HEK293 (cell line): ENCODE measurements at regions not wholly inside any gene's neighbourhood (a gene's known extent, or its start where the extent isn't known, plus 50 kb on each side); places are given as distances from the start of the nearest gene placed in this dataset.

Experiments
- TCF7L2 ChIP-seq: IDR thresholded peaks from 2 replicates; pipeline ENCODE4 v1.6.1; 2011; ENCODE audit warnings: low read depth, mild to moderate bottlenecking, inconsistent platforms, low read length, moderate library complexity, borderline replicate concordance
- ZNF274 ChIP-seq, 2 experiments: fragments of 200-500 bp in 1 of 2; fragments of 450-650 bp in 1 of 2; sonication (Bioruptor generic) in 1 of 2; formaldehyde crosslinking in 1 of 2; IDR thresholded peaks; 2 replicates each; pipeline versions ENCODE4 v1.5.1 to v1.6.1; 2014 to 2016; ENCODE audit warnings: borderline replicate concordance in 1 of 2, inconsistent platforms in 1 of 2, low read length in 1 of 2, missing biosample characterization in 1 of 2, missing genetic modification characterization in 1 of 2
- ZNF560 ChIP-seq: fragments of 450-650 bp; formaldehyde crosslinking; IDR thresholded peaks from 2 replicates; pipeline ENCODE4 v1.5.1; 2017; ENCODE audit warnings: missing biosample characterization, missing genetic modification characterization, borderline replicate concordance
- ZNF561 ChIP-seq: fragments of 450-650 bp; IDR thresholded peaks from 2 replicates; pipeline ENCODE4 v1.5.1; 2018; ENCODE audit warnings: missing biosample characterization, missing genetic modification characterization, borderline replicate concordance
- ZNF654 ChIP-seq: fragments of 450-650 bp; formaldehyde crosslinking; IDR thresholded peaks from 2 replicates; pipeline ENCODE4 v1.5.1; 2016; ENCODE audit warnings: low read depth, missing biosample characterization, missing genetic modification characterization
- ZNF785 ChIP-seq: fragments of 450-650 bp; formaldehyde crosslinking; IDR thresholded peaks from 2 replicates; pipeline ENCODE4 v1.5.1; 2016; ENCODE audit warnings: missing biosample characterization, missing genetic modification characterization
- TF ChIP-seq, protein P1 (sequence below): fragments of 450-650 bp; formaldehyde crosslinking; IDR thresholded peaks from 2 replicates; pipeline ENCODE4 v1.5.1; 2016; ENCODE audit warnings: missing biosample characterization, missing genetic modification characterization
- TF ChIP-seq, protein P2 (sequence below): fragments of 450-650 bp; formaldehyde crosslinking; IDR thresholded peaks from 2 replicates; pipeline ENCODE4 v1.5.1; 2016; ENCODE audit warnings: missing biosample characterization, missing genetic modification characterization

DNA sequence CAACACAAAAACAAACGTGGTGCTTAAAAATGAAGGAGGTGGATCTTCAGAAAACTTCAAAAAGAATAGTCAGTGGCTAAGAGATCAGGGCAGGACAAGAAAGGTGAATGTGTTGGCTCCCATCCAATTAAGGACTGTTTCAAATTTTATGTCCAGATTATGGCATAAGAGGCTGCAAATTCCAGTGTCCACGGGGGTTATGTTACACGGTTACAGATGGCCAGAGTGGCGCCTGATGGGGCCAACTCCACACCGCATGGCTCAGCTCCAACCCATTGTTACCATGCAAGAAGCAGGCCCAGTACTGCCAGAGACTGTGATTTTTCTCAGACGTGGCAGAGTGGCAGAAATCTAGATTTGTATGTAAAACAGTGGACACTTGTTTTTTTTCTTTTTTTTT lies 168.4 kb upstream of the TENM3 start:
- TF ChIP-seq TCF7L2 (no peak), ZNF560 (tag by site-specific recombination) (no peak), ZNF785 (tag by site-specific recombination) (no peak), ZNF561 (tag by site-specific recombination) (no peak), ZNF274 (IDR thresholded peaks at IDR 0.05; ENCODE audit: low read length) (no peak), ZNF274 (tag by site-specific recombination; IDR thresholded peaks at IDR 0.05; ENCODE audit: borderline replicate concordance) (no peak), ZNF654 (tag by site-specific recombination) (no peak)
- TF ChIP-seq, protein P1, sequence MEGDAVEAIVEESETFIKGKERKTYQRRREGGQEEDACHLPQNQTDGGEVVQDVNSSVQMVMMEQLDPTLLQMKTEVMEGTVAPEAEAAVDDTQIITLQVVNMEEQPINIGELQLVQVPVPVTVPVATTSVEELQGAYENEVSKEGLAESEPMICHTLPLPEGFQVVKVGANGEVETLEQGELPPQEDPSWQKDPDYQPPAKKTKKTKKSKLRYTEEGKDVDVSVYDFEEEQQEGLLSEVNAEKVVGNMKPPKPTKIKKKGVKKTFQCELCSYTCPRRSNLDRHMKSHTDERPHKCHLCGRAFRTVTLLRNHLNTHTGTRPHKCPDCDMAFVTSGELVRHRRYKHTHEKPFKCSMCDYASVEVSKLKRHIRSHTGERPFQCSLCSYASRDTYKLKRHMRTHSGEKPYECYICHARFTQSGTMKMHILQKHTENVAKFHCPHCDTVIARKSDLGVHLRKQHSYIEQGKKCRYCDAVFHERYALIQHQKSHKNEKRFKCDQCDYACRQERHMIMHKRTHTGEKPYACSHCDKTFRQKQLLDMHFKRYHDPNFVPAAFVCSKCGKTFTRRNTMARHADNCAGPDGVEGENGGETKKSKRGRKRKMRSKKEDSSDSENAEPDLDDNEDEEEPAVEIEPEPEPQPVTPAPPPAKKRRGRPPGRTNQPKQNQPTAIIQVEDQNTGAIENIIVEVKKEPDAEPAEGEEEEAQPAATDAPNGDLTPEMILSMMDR: no peak
- TF ChIP-seq, protein P2, sequence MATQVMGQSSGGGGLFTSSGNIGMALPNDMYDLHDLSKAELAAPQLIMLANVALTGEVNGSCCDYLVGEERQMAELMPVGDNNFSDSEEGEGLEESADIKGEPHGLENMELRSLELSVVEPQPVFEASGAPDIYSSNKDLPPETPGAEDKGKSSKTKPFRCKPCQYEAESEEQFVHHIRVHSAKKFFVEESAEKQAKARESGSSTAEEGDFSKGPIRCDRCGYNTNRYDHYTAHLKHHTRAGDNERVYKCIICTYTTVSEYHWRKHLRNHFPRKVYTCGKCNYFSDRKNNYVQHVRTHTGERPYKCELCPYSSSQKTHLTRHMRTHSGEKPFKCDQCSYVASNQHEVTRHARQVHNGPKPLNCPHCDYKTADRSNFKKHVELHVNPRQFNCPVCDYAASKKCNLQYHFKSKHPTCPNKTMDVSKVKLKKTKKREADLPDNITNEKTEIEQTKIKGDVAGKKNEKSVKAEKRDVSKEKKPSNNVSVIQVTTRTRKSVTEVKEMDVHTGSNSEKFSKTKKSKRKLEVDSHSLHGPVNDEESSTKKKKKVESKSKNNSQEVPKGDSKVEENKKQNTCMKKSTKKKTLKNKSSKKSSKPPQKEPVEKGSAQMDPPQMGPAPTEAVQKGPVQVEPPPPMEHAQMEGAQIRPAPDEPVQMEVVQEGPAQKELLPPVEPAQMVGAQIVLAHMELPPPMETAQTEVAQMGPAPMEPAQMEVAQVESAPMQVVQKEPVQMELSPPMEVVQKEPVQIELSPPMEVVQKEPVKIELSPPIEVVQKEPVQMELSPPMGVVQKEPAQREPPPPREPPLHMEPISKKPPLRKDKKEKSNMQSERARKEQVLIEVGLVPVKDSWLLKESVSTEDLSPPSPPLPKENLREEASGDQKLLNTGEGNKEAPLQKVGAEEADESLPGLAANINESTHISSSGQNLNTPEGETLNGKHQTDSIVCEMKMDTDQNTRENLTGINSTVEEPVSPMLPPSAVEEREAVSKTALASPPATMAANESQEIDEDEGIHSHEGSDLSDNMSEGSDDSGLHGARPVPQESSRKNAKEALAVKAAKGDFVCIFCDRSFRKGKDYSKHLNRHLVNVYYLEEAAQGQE: no peak
